Heart left ventricle (tissue), 16 donors: ENCODE measurements at regions not wholly inside any gene's neighbourhood (a gene's known extent, or its start where the extent isn't known, plus 50 kb on each side); places are given as distances from the start of the nearest gene placed in this dataset.

Source experiments
- ATAC-seq, 4 donors: fragments of 200-7000 bp; cut with Tn5 transposase; one replicate each; pipeline ENCODE4 v1.9.1; 2020 to 2022; ENCODE audit warnings: moderate library complexity in 4 of 4, mild to moderate bottlenecking in 3 of 4, moderate number of reproducible peaks in 1 of 4
- DNase-seq, 5 donors: peaks; one replicate each; pipeline ENCODE4 v3.0.0-alpha.2; 2020
- H3K27ac ChIP-seq, 12 donors: fragments of 200-600 bp; sonication (generic) in 4 of 12; one replicate each; pipeline versions ENCODE4 v1.5.0 to v1.8.0; 2016 to 2022; ENCODE audit warnings: mild to moderate bottlenecking in 2 of 12
- H3K27me3 ChIP-seq, 9 donors: fragments of 200-600 bp; sonication (generic) in 2 of 9; one replicate each; pipeline versions ENCODE4 v1.5.1 to v1.8.0; 2016 to 2022; ENCODE audit warnings: mild to moderate bottlenecking in 3 of 9
- H3K36me3 ChIP-seq, 9 donors: fragments of 200-600 bp; sonication (generic) in 2 of 9; one replicate each; pipeline versions ENCODE4 v1.5.0 to v1.8.0; 2018 to 2022; ENCODE audit warnings: mild to moderate bottlenecking in 2 of 9
- H3K4me1 ChIP-seq, 12 donors: fragments of 200-600 bp; sonication (generic) in 4 of 12; one replicate each; pipeline versions ENCODE4 v1.5.0 to v1.8.0; 2016 to 2022; ENCODE audit warnings: mild to moderate bottlenecking in 3 of 12
- H3K4me3 ChIP-seq, 12 donors: fragments of 200-600 bp; sonication (generic) in 4 of 12; one replicate each; pipeline versions ENCODE4 v1.5.0 to v1.8.0; 2017 to 2022; ENCODE audit warnings: mild to moderate bottlenecking in 9 of 12, moderate library complexity in 4 of 12
- H3K9me3 ChIP-seq, 12 donors: fragments of 200-600 bp; sonication (generic) in 4 of 12; one replicate each; pipeline versions ENCODE4 v1.5.0 to v1.8.0; 2016 to 2022; ENCODE audit warnings: mild to moderate bottlenecking in 1 of 12
- CTCF ChIP-seq, 12 donors: fragments of 200-600 bp; sonication (generic) in 4 of 12; IDR thresholded peaks; one replicate each; pipeline versions ENCODE4 v1.5.0 to v1.8.0; 2018 to 2022; ENCODE audit warnings: antibody characterized with exemption in 12 of 12, mild to moderate bottlenecking in 5 of 12
- POLR2A ChIP-seq, 2 donors: fragments of 450-650 bp; IDR thresholded peaks; one replicate each; pipeline ENCODE4 v1.6.1; 2017; ENCODE audit warnings: antibody characterized with exemption in 2 of 2, mild to moderate bottlenecking in 2 of 2, moderate library complexity in 2 of 2
- WGBS, 4 donors: extraction: QIAGEN DNeasy Blood & Tissue Kit in 2 of 4; methylation state at CpG; one replicate each; pipeline versions ENCODE4 v1.1.5 to v1.1.7; 2013 to 2018; 5-methylcytosine and 5-hydroxymethylcytosine counted together
- intact Hi-C, 10 donors: fragments of 100-400 bp; cut with DNase I; formaldehyde crosslinking; loops; one replicate each; pipeline versions ENCODE4 v1.11.1 to v1.14.2; 2022
- donor health status: ischemic (EF 13 %, LVEDD 7.1; RV severe dilation, severe dysfunction).
- donor health status: healthy with polysubstance abuse.
- donor health status: DM: no; HTN: yes; CAD: no.
- donor health status: DM: no; HTN: no; CAD: no.
- donor health status: ischemic (EF 25% LVEDD 6.9; RV normal size, moderate dysfunction).
- donor health status: ischemic (EF 25% LVEDD 5.7; RV mildly dilated, moderate dysfunction).
- donor health status: healthy.
- donor health status: DM: yes; HTN: yes; CAD: no.
- donor health status: ischemic (EF 35%, LVEDD 5.7; RV mildly dilated, moderate dysfunction).
- donor health status: nonischemic (EF 11% LVEDD 7.7; RV severe dilation, severe dysfunction).
- donor health status: DM: yes; HTN: yes; CAD: no.
- donor health status: PGD.
- donor health status: ischemic (EF 29% LVEDD 5.4; RV normal size, mild dysfunction).
- donor health status: nonischemic (EF 23%, LVEDD 6.1; RV moderate dilation, normal function).

DNA sequence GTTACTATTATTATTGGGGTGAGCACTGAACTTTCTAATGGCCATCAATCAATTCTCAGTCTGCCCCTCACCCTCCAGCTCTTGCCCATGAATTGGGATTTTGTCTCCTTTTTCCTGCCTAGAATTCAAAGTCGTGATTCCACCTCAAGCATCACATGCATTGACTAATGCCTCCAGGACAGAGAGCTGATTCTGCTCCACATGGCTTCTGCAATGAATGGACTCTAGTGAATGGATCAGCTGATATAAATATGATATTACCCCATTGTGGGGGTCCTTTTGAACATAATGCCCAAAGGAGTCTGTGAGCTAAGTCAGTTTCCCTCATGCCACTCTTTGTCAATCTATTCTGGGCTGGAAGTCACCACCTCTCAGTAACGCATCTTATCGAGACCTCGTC lies 126.4 kb downstream of the OPN5 start:
- 89 to 91% (median 90%) methylated on average over 4 of the region's 4 CpGs for WGBS, 4 donors
- Histone ChIP-seq H3K36me3 (no peaks in the 10 kb centered on the region), H3K4me3 (no peak overlapping the region), H3K9me3 (no peaks in the 10 kb centered on the region), H3K27ac (no peak overlapping the region), H3K4me1 (no peaks in the 10 kb centered on the region), H3K27me3 (no peaks in the 10 kb centered on the region)
- intact Hi-C loops: no loop called here
- ATAC-seq (no peak), DNase-seq (no peak)
- TF ChIP-seq CTCF (IDR thresholded peaks at IDR 0.05) (no peak), POLR2A (IDR thresholded peaks at IDR 0.05) (no peak)

DNA sequence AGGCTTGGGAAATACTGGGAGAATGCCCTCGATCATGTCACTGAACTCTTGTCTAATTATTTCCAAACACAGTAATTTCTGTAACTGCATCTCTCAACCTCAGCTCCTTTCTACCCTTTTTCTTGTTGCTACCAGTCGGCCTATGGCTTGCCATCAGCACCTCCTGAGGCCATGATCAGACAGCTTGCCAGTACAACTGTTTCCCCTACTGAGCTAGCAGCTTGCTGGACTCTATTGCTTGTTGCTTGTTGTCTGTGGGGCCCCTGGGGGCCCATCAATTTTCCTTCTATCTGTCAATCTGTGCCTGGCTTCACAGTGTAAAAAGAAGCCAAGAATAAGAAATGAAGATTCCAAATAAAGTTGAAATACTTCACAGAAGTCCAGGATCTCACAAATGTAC lies 123.9 kb downstream of the OPN5 start:
- Histone ChIP-seq H3K27me3 (no peaks in the 10 kb centered on the region), H3K4me1 (no peaks in the 10 kb centered on the region), H3K36me3 (no peaks in the 10 kb centered on the region), H3K4me3 (no peak overlapping the region), H3K9me3 (no peaks in the 10 kb centered on the region), H3K27ac (no peak overlapping the region)
- TF ChIP-seq CTCF (IDR thresholded peaks at IDR 0.05): no peak
- TF ChIP-seq POLR2A (IDR thresholded peaks at IDR 0.05): no peak
- ATAC-seq (no peak), DNase-seq (no peak)
- intact Hi-C loops: no loop called here
- 76 to 90% (median 83%) methylated on average over 2 of the region's 2 CpGs for WGBS, 4 donors

GRCh38 chr6:47897247-47897646 lies 115.4 kb downstream of the OPN5 start:
- ATAC-seq (no peak), DNase-seq (no peak)
- intact Hi-C loops: no loop called here
- TF ChIP-seq POLR2A (IDR thresholded peaks at IDR 0.05) (no peak), CTCF (IDR thresholded peaks at IDR 0.05) (no peak)
- WGBS, 4 donors: 82 to 90% (median 84%) methylated on average over 3 of the region's 3 CpGs
- Histone ChIP-seq H3K27me3 (no peaks in the 10 kb centered on the region), H3K9me3 (no peaks in the 10 kb centered on the region), H3K36me3 (no peaks in the 10 kb centered on the region), H3K27ac (no peak overlapping the region), H3K4me3 (no peak overlapping the region), H3K4me1 (no peaks in the 10 kb centered on the region)

GRCh38 chr6:47890326-47890875 lies 108.6 kb downstream of the OPN5 start:
- Histone ChIP-seq H3K27ac (no peak overlapping the region), H3K36me3 (no peaks in the 10 kb centered on the region), H3K9me3 (no peaks in the 10 kb centered on the region), H3K27me3 (no peaks in the 10 kb centered on the region), H3K4me3 (no peak overlapping the region), H3K4me1 (no peaks in the 10 kb centered on the region)
- intact Hi-C loops: no loop called here
- TF ChIP-seq CTCF (IDR thresholded peaks at IDR 0.05): no peak
- TF ChIP-seq POLR2A (IDR thresholded peaks at IDR 0.05): no peak
- ATAC-seq (no peak), DNase-seq (no peak)
- WGBS, 4 donors: 61 to 74% (median 71%) methylated on average over 7 of the region's 7 CpGs
